ENCODE measurements at regions not wholly inside any gene's neighbourhood (a gene's known extent, or its start where the extent isn't known, plus 50 kb on each side); places are given as distances from the start of the nearest gene placed in this dataset.
A peak's percentile ranks its signal among the peaks of the same experiment; 100 is the strongest.

- Histone ChIP-seq H4K20me1 (ENCODE audit: low read length) (no peaks in the 10 kb centered on the region), H2AFZ (ENCODE audit: low read length) (no peak overlapping the region), H3K27me3 (ENCODE audit: low read length) (no peaks in the 10 kb centered on the region), H3K79me2 (ENCODE audit: low read length) (no peaks in the 10 kb centered on the region), H3K4me2 (ENCODE audit: low read length) (no peak overlapping the region), H3K27ac (ENCODE audit: low read length) (no peak overlapping the region), H3K9ac (ENCODE audit: low read length) (no peak overlapping the region), H3K4me1 (ENCODE audit: insufficient read depth, low read length) (no peaks in the 10 kb centered on the region; the same call in 1 of the 2 replicates), H3K9me3 (ENCODE audit: low read length) (no peaks in the 10 kb centered on the region), H3K36me3 (ENCODE audit: low read depth, low read length) (no peaks in the 10 kb centered on the region), H3K4me3 (ENCODE audit: low read length) (no peak overlapping the region), H3F3A (ENCODE audit: low read length, unreplicated experiment) (no peaks in the 10 kb centered on the region), H3K9me2 (replicated peaks; ENCODE audit: low read length) (no peaks in the 10 kb centered on the region)
- intact Hi-C loops (cut with micrococcal nuclease) = no loop called here
- ATAC-seq (no peak), DNase-seq (peak; percentile 38)
- no TSS peak for BruUV-seq (replicated peaks)
- ChIA-PET POLR2A (ENCODE audit: unreplicated experiment) (interaction anchor here (0.8 kb wide), 1 partner anchor 238 kb away, joined by 3 read pairs; no protein-coding TSS in a partner anchor), CTCF (no interaction called here)
- TF ChIP-seq, protein P1, sequence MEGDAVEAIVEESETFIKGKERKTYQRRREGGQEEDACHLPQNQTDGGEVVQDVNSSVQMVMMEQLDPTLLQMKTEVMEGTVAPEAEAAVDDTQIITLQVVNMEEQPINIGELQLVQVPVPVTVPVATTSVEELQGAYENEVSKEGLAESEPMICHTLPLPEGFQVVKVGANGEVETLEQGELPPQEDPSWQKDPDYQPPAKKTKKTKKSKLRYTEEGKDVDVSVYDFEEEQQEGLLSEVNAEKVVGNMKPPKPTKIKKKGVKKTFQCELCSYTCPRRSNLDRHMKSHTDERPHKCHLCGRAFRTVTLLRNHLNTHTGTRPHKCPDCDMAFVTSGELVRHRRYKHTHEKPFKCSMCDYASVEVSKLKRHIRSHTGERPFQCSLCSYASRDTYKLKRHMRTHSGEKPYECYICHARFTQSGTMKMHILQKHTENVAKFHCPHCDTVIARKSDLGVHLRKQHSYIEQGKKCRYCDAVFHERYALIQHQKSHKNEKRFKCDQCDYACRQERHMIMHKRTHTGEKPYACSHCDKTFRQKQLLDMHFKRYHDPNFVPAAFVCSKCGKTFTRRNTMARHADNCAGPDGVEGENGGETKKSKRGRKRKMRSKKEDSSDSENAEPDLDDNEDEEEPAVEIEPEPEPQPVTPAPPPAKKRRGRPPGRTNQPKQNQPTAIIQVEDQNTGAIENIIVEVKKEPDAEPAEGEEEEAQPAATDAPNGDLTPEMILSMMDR (conservative IDR thresholded peaks at IDR 0.05; ENCODE audit: low read depth, low read length) = no peak
- TF ChIP-seq EZH2 (IDR thresholded peaks at IDR 0.05; ENCODE audit: low read length, unreplicated experiment) (no peak), EZH2phosphoT487 (IDR thresholded peaks at IDR 0.05; ENCODE audit: borderline replicate concordance, low read length) (no peak)
Observed at GRCh38 chr1:218735436-218736032, 390.4 kb downstream of the TGFB2 start.

- H3K4me3 ChIP-seq (ENCODE audit: low read length) = no peak overlapping the region
- intact Hi-C loops (cut with micrococcal nuclease) = no loop called here
- H3F3A ChIP-seq (ENCODE audit: low read length, unreplicated experiment) = no peaks in the 10 kb centered on the region
- H3K9ac ChIP-seq (ENCODE audit: low read length) = no peak overlapping the region
- no peaks in the 10 kb centered on the region for H3K36me3 ChIP-seq (ENCODE audit: low read depth, low read length)
- no peak for ATAC-seq
- no peaks in the 10 kb centered on the region for H3K9me2 ChIP-seq (replicated peaks; ENCODE audit: low read length)
- peaks cover 11% of the 10 kb centered on the region for H3K4me1 ChIP-seq (ENCODE audit: insufficient read depth, low read length)
- no peak for DNase-seq
- H3K79me2 ChIP-seq (ENCODE audit: low read length) = no peaks in the 10 kb centered on the region
- H3K27me3 ChIP-seq (ENCODE audit: low read length) = no peaks in the 10 kb centered on the region
- H3K9me3 ChIP-seq (ENCODE audit: low read length) = no peaks in the 10 kb centered on the region
- H3K27ac ChIP-seq (ENCODE audit: low read length) = no peak overlapping the region
- ChIA-PET CTCF (no interaction called here), POLR2A (ENCODE audit: unreplicated experiment) (no interaction called here)
- TF ChIP-seq, protein P1 (conservative IDR thresholded peaks at IDR 0.05; ENCODE audit: low read depth, low read length) = no peak
- TF ChIP-seq EZH2phosphoT487 (IDR thresholded peaks at IDR 0.05; ENCODE audit: borderline replicate concordance, low read length) (no peak), EZH2 (IDR thresholded peaks at IDR 0.05; ENCODE audit: low read length, unreplicated experiment) (no peak)
- no peak overlapping the region for H2AFZ ChIP-seq (ENCODE audit: low read length)
- no TSS peak for BruUV-seq (replicated peaks)
- no peaks in the 10 kb centered on the region for H4K20me1 ChIP-seq (ENCODE audit: low read length)
- H3K4me2 ChIP-seq (ENCODE audit: low read length) = no peak overlapping the region
Observed at GRCh38 chr1:218739426-218739825, 394.3 kb downstream of the TGFB2 start.

- Histone ChIP-seq H3K4me2 (ENCODE audit: low read length) (no peak overlapping the region), H3K9me3 (ENCODE audit: low read length) (no peaks in the 10 kb centered on the region), H3K27ac (ENCODE audit: low read length) (no peak overlapping the region), H3K9ac (ENCODE audit: low read length) (no peak overlapping the region), H3K36me3 (ENCODE audit: low read depth, low read length) (no peaks in the 10 kb centered on the region), H3K4me3 (ENCODE audit: low read length) (no peak overlapping the region), H3K79me2 (ENCODE audit: low read length) (no peaks in the 10 kb centered on the region), H3K9me2 (replicated peaks; ENCODE audit: low read length) (no peaks in the 10 kb centered on the region), H3K27me3 (ENCODE audit: low read length) (no peaks in the 10 kb centered on the region), H2AFZ (ENCODE audit: low read length) (peak overlapping the region; percentile 5; the same call in 1 of the 2 replicates), H3F3A (ENCODE audit: low read length, unreplicated experiment) (no peaks in the 10 kb centered on the region), H3K4me1 (ENCODE audit: insufficient read depth, low read length) (peaks cover 11% of the 10 kb centered on the region), H4K20me1 (ENCODE audit: low read length) (no peaks in the 10 kb centered on the region)
- intact Hi-C loops (cut with micrococcal nuclease) = no loop called here
- TF ChIP-seq, protein P1 (conservative IDR thresholded peaks at IDR 0.05; ENCODE audit: low read depth, low read length) = no peak
- TF ChIP-seq EZH2 (IDR thresholded peaks at IDR 0.05; ENCODE audit: low read length, unreplicated experiment) (no peak), EZH2phosphoT487 (IDR thresholded peaks at IDR 0.05; ENCODE audit: borderline replicate concordance, low read length) (no peak)
- no peak for DNase-seq
- ChIA-PET CTCF (no interaction called here), POLR2A (ENCODE audit: unreplicated experiment) (no interaction called here)
- ATAC-seq = no peak
- no TSS peak for BruUV-seq (replicated peaks)
Observed at GRCh38 chr1:218741852-218742251, 396.7 kb downstream of the TGFB2 start.
